ENCODE measurements at regions not wholly inside any gene's neighbourhood (a gene's known extent, or its start where the extent isn't known, plus 50 kb on each side); places are given as distances from the start of the nearest gene placed in this dataset.
"Not testable (repeated sequence)": the region's sequence is repeated elsewhere in the genome, so short reads cannot be mapped to it uniquely, and the experiment has no call there.

GRCh38 chr13:21307158-21307557, 130.7 kb downstream of the MRPL57 start:
- TF ChIP-seq CTCF, POLR2A (IDR thresholded peaks at IDR 0.05): not testable (repeated sequence)
